Suprapubic skin (tissue), 3 donors: ENCODE measurements at regions not wholly inside any gene's neighbourhood (a gene's known extent, or its start where the extent isn't known, plus 50 kb on each side); places are given as distances from the start of the nearest gene placed in this dataset.
"Not testable (repeated sequence)": the region's sequence is repeated elsewhere in the genome, so short reads cannot be mapped to it uniquely, and the experiment has no call there.

Experiments
- CTCF ChIP-seq, 2 donors: fragments of 200-600 bp in 1 of 2; fragments of 450-650 bp in 1 of 2; sonication (generic) in 1 of 2; IDR thresholded peaks; one replicate each; pipeline ENCODE4 v1.5.1; 2016 to 2019; ENCODE audit warnings: antibody characterized with exemption in 2 of 2, mild to moderate bottlenecking in 1 of 2, moderate library complexity in 1 of 2
- EP300 ChIP-seq: sonication (generic); formaldehyde crosslinking; IDR thresholded peaks from one replicate; pipeline ENCODE4 v1.6.1; 2017; ENCODE audit warnings: antibody characterized with exemption
- POLR2A ChIP-seq, 2 donors: fragments of 450-650 bp; IDR thresholded peaks; one replicate each; pipeline ENCODE4 v1.6.1; 2017; ENCODE audit warnings: antibody characterized with exemption in 2 of 2, mild to moderate bottlenecking in 2 of 2, moderate library complexity in 2 of 2

- TF ChIP-seq EP300; CTCF (IDR thresholded peaks at IDR 0.05); POLR2A (IDR thresholded peaks at IDR 0.05): not testable (repeated sequence)
Measured at GRCh38 chr4:9694403-9694802, 87.0 kb upstream of the DRD5 start.
